ENCODE measurements at regions not wholly inside any gene's neighbourhood (a gene's known extent, or its start where the extent isn't known, plus 50 kb on each side); places are given as distances from the start of the nearest gene placed in this dataset.

GRCh38 chr4:106423791-106424190, 55.2 kb upstream of the GIMD1 start:
- no peak for DNase-seq

DNA sequence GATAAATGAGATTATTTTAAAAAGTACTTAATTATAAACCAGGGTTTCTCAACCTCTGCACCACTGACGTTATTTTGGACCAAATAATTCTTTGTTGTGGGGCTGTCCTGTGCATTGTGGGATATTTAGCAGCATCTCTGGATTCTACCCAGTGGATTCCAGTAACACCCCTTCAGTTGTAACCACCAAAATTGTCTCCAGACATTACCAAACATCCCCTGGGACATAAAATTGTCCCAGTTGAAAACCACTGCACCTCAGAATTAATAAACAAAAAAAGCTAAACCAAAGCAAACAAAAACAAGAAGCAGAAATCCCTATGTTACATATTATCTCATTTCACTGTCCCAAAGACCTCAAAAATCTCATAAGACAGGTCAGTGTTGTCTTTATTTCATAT, 54.2 kb upstream of the GIMD1 start:
- no peak for DNase-seq

GRCh38 chr4:106421441-106422296, 53.1 kb upstream of the GIMD1 start:
- no peak for DNase-seq

- no peak for DNase-seq
Measured at GRCh38 chr4:106418444-106418843, 49.9 kb upstream of the GIMD1 start.

Data from activated CD8-positive, alpha-beta memory T cell treated with anti-CD3 and anti-CD28 coated beads for 24 hours (primary cell).